ENCODE measurements at regions not wholly inside any gene's neighbourhood (a gene's known extent, or its start where the extent isn't known, plus 50 kb on each side); places are given as distances from the start of the nearest gene placed in this dataset.
A peak's percentile ranks its signal among the peaks of the same experiment; 100 is the strongest.
"Not testable (repeated sequence)": the region's sequence is repeated elsewhere in the genome, so short reads cannot be mapped to it uniquely, and the experiment has no call there.

GRCh38 chr16:88242312-88243295, 140.2 kb upstream of the ZNF469 start:
- TF ChIP-seq CTCF (IDR thresholded peaks at IDR 0.05): not testable (repeated sequence)
- peak; percentile 16 for TF ChIP-seq POLR2AphosphoS5 (IDR thresholded peaks at IDR 0.05)

Data from prostate gland (tissue), 2 donors.